AG04450 (cell line): ENCODE measurements at regions not wholly inside any gene's neighbourhood (a gene's known extent, or its start where the extent isn't known, plus 50 kb on each side); places are given as distances from the start of the nearest gene placed in this dataset.

Source experiments
- CTCF ChIA-PET: fragments of 300-600, 350-600 bp; formaldehyde crosslinking; extraction: SDS; loops from one replicate; lab custom pipeline; 2022; ENCODE audit warnings: antibody characterized with exemption, inconsistent platforms; lab: Charles Lee
- POLR2A ChIA-PET: fragments of 350-600 bp; formaldehyde crosslinking; extraction: SDS; loops from one replicate; lab custom pipeline; 2021; ENCODE audit warnings: antibody characterized with exemption, inconsistent platforms; lab: Yijun Ruan, JAX
- DNase-seq: peaks from one replicate; pipeline ENCODE4 v3.0.0-alpha.2; 2011; ENCODE audit warnings: low read depth, low spot score
- H3K27ac ChIP-seq: one replicate; pipeline ENCODE4 v1.5.1; 2012; ENCODE audit warnings: low read depth, low read length, control low read depth
- H3K27me3 ChIP-seq: one replicate; pipeline ENCODE4 v1.6.0; 2012; ENCODE audit warnings: low read length; ENCODE audit not compliant: control insufficient read depth, insufficient read depth
- H3K4me3 ChIP-seq: 2 replicates; pipeline ENCODE4 v1.5.1; 2011; ENCODE audit warnings: mild to moderate bottlenecking, low read depth, low read length, control low read depth
- H3K9me3 ChIP-seq: 2 replicates; pipeline ENCODE4 v1.5.1; 2012; ENCODE audit warnings: low read length; ENCODE audit not compliant: control insufficient read depth, insufficient read depth
- TF ChIP-seq, protein P1 (sequence below): IDR thresholded peaks from 2 replicates; pipeline ENCODE4 v1.5.1; 2011; ENCODE audit warnings: low read depth, low read length, control low read depth, inconsistent platforms

- CTCF ChIA-PET = no interaction called here
- no peak overlapping the region for H3K4me3 ChIP-seq
- POLR2A ChIA-PET = no interaction called here
- TF ChIP-seq, protein P1, sequence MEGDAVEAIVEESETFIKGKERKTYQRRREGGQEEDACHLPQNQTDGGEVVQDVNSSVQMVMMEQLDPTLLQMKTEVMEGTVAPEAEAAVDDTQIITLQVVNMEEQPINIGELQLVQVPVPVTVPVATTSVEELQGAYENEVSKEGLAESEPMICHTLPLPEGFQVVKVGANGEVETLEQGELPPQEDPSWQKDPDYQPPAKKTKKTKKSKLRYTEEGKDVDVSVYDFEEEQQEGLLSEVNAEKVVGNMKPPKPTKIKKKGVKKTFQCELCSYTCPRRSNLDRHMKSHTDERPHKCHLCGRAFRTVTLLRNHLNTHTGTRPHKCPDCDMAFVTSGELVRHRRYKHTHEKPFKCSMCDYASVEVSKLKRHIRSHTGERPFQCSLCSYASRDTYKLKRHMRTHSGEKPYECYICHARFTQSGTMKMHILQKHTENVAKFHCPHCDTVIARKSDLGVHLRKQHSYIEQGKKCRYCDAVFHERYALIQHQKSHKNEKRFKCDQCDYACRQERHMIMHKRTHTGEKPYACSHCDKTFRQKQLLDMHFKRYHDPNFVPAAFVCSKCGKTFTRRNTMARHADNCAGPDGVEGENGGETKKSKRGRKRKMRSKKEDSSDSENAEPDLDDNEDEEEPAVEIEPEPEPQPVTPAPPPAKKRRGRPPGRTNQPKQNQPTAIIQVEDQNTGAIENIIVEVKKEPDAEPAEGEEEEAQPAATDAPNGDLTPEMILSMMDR = no peak
- no peaks in the 10 kb centered on the region for H3K27me3 ChIP-seq
- no peak overlapping the region for H3K27ac ChIP-seq
- DNase-seq = no peak
- no peaks in the 10 kb centered on the region; the same call in 1 of the 2 replicates for H3K9me3 ChIP-seq
Measured at GRCh38 chr5:67992923-67993322, 222.6 kb upstream of the PIK3R1 start.

- CTCF ChIA-PET = interaction anchor here (1.8 kb wide), 1 partner anchor 18 kb away, joined by 5 read pairs; no protein-coding TSS in a partner anchor
- H3K4me3 ChIP-seq = no peak overlapping the region
- H3K27me3 ChIP-seq = no peaks in the 10 kb centered on the region
- DNase-seq = no peak
- TF ChIP-seq, protein P1 = no peak
- POLR2A ChIA-PET = interaction anchor here (0.6 kb wide), 1 partner anchor 54 kb away, joined by 3 read pairs; no protein-coding TSS in a partner anchor
- no peaks in the 10 kb centered on the region; the same call in 1 of the 2 replicates for H3K9me3 ChIP-seq
- H3K27ac ChIP-seq = no peak overlapping the region
Measured at GRCh38 chr5:67989456-67989855, 226.1 kb upstream of the PIK3R1 start.

DNA sequence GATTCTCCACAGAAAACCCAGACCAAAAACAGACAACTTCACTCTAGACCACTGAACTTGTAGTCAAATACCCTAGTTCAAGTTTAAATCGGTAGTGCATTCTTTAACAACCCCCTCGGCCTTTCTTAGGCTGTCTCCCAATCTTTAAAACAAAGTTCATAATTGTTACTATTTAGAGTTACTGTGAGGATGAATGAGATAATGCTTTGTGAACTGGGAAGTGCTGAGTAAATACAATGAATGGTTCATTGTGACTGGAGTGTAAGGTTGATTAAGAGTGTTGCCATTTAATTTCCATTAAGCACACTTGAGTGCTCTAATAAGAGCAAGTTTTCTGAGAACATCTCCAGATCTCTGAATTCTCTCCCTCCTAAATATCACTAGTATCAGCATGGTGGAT, 228.8 kb upstream of the PIK3R1 start:
- Histone ChIP-seq H3K27ac (no peak overlapping the region), H3K27me3 (no peaks in the 10 kb centered on the region), H3K9me3 (no peaks in the 10 kb centered on the region; the same call in 1 of the 2 replicates), H3K4me3 (no peak overlapping the region)
- ChIA-PET POLR2A (no interaction called here), CTCF (no interaction called here)
- TF ChIP-seq, protein P1 = no peak
- no peak for DNase-seq

DNA sequence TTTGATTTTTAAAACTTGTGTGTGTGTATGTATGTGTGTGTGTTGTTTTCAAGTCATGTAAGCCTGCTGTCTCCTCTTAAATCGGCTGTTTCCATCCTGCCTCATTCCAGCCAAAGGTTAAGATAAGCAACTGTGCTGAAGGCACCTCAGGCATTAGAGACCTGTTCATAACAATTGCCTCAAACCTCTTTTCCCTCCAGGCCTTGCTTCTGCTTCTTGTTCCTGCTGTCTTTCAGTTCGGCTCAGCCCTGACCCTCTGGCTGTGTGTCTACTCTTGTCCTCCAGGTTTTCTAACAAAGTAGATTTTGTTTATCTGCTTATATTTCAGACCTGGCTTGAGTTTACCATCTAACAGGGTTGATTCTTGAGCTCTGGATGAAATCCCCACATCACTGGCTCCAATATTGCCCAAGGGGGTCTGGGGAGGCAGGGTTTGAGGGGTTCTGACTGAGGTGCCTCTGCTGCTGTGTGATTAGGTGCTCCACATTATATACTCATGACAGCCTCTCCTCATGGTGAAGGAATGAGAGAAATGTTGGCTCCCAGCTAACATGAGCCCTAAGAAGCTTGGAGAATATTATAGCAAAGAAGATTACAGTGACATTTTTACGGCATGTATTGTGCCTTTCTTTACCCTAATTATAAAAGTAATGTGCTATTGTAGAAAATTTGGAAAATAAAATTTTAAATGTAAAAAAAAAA, 229.7 kb upstream of the PIK3R1 start:
- TF ChIP-seq, protein P1 = no peak
- DNase-seq = no peak
- Histone ChIP-seq H3K27ac (no peak overlapping the region), H3K4me3 (no peak overlapping the region), H3K27me3 (no peaks in the 10 kb centered on the region), H3K9me3 (no peaks in the 10 kb centered on the region; the same call in 1 of the 2 replicates)
- CTCF ChIA-PET = interaction anchor here (0.6 kb wide), 1 partner anchor 9 kb away, joined by 3 read pairs; no protein-coding TSS in a partner anchor
- POLR2A ChIA-PET = no interaction called here

GRCh38 chr5:67984546-67984945, 231.0 kb upstream of the PIK3R1 start:
- DNase-seq = no peak
- CTCF ChIA-PET = no interaction called here
- POLR2A ChIA-PET = no interaction called here
- H3K9me3 ChIP-seq = no peaks in the 10 kb centered on the region; the same call in 1 of the 2 replicates
- no peak overlapping the region for H3K4me3 ChIP-seq
- TF ChIP-seq, protein P1 = no peak
- H3K27me3 ChIP-seq = no peaks in the 10 kb centered on the region
- H3K27ac ChIP-seq = no peak overlapping the region
